ENCODE measurements at regions not wholly inside any gene's neighbourhood (a gene's known extent, or its start where the extent isn't known, plus 50 kb on each side); places are given as distances from the start of the nearest gene placed in this dataset.

GRCh38 chr22:23496445-23496833 lies 83.7 kb downstream of the IGLL1 start:
- DNase-seq, result peak; percentile 26
- 89 to 92% methylated on average over 3 of the region's 3 CpGs for WGBS, 2 donors
- H3K27me3 ChIP-seq, result no peaks in the 10 kb centered on the region
- TF ChIP-seq POLR2A (IDR thresholded peaks at IDR 0.05) (no peak), POLR2AphosphoS5 (IDR thresholded peaks at IDR 0.05) (no peak), EP300 (IDR thresholded peaks at IDR 0.05) (no peak)
- TF ChIP-seq, protein P1, sequence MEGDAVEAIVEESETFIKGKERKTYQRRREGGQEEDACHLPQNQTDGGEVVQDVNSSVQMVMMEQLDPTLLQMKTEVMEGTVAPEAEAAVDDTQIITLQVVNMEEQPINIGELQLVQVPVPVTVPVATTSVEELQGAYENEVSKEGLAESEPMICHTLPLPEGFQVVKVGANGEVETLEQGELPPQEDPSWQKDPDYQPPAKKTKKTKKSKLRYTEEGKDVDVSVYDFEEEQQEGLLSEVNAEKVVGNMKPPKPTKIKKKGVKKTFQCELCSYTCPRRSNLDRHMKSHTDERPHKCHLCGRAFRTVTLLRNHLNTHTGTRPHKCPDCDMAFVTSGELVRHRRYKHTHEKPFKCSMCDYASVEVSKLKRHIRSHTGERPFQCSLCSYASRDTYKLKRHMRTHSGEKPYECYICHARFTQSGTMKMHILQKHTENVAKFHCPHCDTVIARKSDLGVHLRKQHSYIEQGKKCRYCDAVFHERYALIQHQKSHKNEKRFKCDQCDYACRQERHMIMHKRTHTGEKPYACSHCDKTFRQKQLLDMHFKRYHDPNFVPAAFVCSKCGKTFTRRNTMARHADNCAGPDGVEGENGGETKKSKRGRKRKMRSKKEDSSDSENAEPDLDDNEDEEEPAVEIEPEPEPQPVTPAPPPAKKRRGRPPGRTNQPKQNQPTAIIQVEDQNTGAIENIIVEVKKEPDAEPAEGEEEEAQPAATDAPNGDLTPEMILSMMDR (IDR thresholded peaks at IDR 0.05), result no peak
- intact Hi-C loops (cut with DNase I), result no loop called here
- H3K27ac ChIP-seq, result no peak overlapping the region
- no peaks in the 10 kb centered on the region for H3K36me3 ChIP-seq
- no peaks in the 10 kb centered on the region for H3K4me1 ChIP-seq
- no peaks in the 10 kb centered on the region for H3K9me3 ChIP-seq
- H3K4me3 ChIP-seq, result no peak overlapping the region

- Histone ChIP-seq H3K4me3 (no peak overlapping the region), H3K36me3 (no peaks in the 10 kb centered on the region), H3K27ac (no peak overlapping the region), H3K4me1 (no peaks in the 10 kb centered on the region), H3K27me3 (no peaks in the 10 kb centered on the region), H3K9me3 (no peaks in the 10 kb centered on the region)
- TF ChIP-seq EP300 (IDR thresholded peaks at IDR 0.05) (no peak), POLR2A (IDR thresholded peaks at IDR 0.05) (no peak), POLR2AphosphoS5 (IDR thresholded peaks at IDR 0.05) (no peak)
- TF ChIP-seq, protein P1 (IDR thresholded peaks at IDR 0.05), result no peak
- intact Hi-C loops (cut with DNase I), result no loop called here
- no peak for DNase-seq
- WGBS, 2 donors, result 56 to 79% methylated on average over 10 of the region's 10 CpGs
These were observed 84.3 kb downstream of the IGLL1 start for GRCh38 chr22:23495614-23496444.

GRCh38 chr22:23494930-23495266 lies 85.2 kb downstream of the IGLL1 start:
- intact Hi-C loops (cut with DNase I), result no loop called here
- Histone ChIP-seq H3K27ac (no peak overlapping the region), H3K4me3 (no peak overlapping the region), H3K27me3 (no peaks in the 10 kb centered on the region), H3K36me3 (no peaks in the 10 kb centered on the region), H3K4me1 (no peaks in the 10 kb centered on the region), H3K9me3 (no peaks in the 10 kb centered on the region)
- 94 to 96% methylated on average over 1 of the region's 1 CpG for WGBS, 2 donors
- TF ChIP-seq POLR2A (IDR thresholded peaks at IDR 0.05) (no peak), EP300 (IDR thresholded peaks at IDR 0.05) (no peak), POLR2AphosphoS5 (IDR thresholded peaks at IDR 0.05) (no peak)
- TF ChIP-seq, protein P1 (IDR thresholded peaks at IDR 0.05), result no peak
- no peak for DNase-seq

GRCh38 chr22:23485490-23485889 lies 94.6 kb downstream of the IGLL1 start:
- H3K9me3 ChIP-seq, result no peaks in the 10 kb centered on the region
- 63 to 81% methylated on average over 4 of the region's 4 CpGs for WGBS, 2 donors
- no peaks in the 10 kb centered on the region for H3K4me1 ChIP-seq
- intact Hi-C loops (cut with DNase I), result loop anchor here (10.0 kb wide), 1 partner anchor 59 kb away; no protein-coding TSS in a partner anchor
- H3K4me3 ChIP-seq, result no peak overlapping the region
- H3K27me3 ChIP-seq, result no peaks in the 10 kb centered on the region
- no peak for TF ChIP-seq EP300 (IDR thresholded peaks at IDR 0.05)
- TF ChIP-seq, protein P1 (IDR thresholded peaks at IDR 0.05), result no peak
- TF ChIP-seq POLR2A (IDR thresholded peaks at IDR 0.05), result no peak
- TF ChIP-seq POLR2AphosphoS5 (IDR thresholded peaks at IDR 0.05), result no peak
- H3K27ac ChIP-seq, result no peak overlapping the region
- no peaks in the 10 kb centered on the region for H3K36me3 ChIP-seq
- no peak for DNase-seq

All from sigmoid colon (tissue), 6 donors.